ENCODE measurements at regions not wholly inside any gene's neighbourhood (a gene's known extent, or its start where the extent isn't known, plus 50 kb on each side); places are given as distances from the start of the nearest gene placed in this dataset.

DNA sequence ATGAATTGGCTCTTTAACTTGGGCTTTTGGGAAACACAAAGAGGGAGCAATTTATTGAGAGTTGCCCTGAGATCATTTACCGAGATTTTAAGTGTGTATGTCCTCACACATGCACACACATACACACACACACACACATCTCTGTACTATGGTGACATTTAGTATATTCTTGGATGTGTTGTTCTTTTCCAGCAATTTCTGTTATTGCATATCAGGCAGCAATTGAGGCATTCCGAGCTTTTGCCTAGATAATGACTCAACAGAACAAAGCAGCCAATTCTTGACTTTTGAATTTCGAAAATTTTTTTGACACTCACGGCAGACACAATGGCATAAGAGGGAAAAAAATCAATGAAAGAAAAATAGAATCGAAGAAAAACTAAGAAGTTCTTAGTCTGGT is 248.5 kb downstream of the DUSP6 start:
- DNase-seq (ENCODE audit: low spot score) = no peak

DNA sequence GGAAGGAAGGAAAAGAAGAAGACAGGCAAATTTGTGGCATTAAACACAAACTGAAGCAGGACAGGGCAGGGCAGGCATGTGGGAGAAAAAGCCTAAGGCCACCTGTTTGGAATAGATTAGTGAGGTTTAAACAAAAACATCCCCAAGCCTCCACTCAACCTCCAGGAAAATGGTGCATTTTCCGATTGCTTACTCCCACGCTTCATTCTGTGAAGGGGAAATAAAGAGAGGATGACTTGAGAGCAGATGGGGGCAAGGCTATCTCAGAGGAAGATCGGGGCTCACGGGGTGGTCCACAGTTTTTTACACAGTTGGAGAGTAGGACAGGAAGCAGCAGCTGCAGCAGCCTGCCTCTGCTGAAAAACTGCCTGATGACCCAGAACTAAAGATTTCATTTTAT is 250.9 kb downstream of the DUSP6 start:
- DNase-seq (ENCODE audit: low spot score) = no peak

DNA sequence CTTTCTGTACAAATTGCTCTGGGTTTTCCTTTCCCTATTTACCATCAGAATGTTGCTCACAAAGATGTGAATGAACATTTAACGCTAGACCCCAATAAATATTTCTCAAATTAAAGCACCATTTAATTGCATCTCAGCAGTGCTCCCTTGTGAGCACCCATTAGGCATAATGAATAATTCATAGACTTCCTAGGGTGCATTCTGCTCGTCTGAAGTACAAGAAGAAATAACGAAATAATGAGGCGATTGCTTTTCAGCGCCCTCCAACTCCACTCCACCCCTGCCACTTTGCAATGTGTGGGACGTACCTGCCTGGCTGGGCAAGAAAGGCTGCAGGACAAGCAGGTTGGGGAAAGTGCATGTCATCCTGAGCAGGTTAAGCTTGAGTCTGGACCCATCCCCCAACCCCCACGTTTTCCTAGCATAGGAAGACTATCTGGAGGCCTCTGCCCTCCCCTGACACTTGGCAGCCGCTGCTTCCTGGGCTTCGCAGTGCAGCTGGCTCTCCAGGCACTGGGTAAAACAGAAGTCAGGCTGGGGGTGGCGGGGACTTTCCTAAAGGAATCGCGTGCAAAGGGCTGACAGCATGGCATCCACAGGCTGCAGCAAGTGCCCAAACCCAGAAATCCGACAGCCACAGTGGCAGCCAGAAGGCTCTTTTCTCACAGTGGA is 253.7 kb downstream of the DUSP6 start:
- DNase-seq (ENCODE audit: low spot score) = no peak

DNA sequence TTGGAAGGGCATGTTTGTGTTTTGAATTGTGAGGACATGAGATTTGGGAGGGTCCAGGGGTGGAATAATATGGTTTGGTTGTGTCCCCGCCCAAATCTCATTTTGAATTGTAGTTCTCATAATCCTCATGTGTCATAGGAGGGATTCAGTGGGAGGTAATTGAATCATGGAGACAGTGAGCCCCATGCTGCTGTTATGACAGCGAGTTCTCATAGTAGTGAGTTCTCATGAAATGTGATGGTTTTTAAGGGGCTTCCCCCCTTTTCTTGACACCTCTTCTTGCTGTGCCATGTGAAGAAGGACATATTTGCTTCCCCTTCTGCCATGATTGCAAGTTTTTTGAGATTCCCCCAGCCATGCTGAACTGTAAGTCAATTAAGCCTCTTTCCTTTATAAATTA is 260.0 kb downstream of the DUSP6 start:
- DNase-seq (ENCODE audit: low spot score) = no peak

DNA sequence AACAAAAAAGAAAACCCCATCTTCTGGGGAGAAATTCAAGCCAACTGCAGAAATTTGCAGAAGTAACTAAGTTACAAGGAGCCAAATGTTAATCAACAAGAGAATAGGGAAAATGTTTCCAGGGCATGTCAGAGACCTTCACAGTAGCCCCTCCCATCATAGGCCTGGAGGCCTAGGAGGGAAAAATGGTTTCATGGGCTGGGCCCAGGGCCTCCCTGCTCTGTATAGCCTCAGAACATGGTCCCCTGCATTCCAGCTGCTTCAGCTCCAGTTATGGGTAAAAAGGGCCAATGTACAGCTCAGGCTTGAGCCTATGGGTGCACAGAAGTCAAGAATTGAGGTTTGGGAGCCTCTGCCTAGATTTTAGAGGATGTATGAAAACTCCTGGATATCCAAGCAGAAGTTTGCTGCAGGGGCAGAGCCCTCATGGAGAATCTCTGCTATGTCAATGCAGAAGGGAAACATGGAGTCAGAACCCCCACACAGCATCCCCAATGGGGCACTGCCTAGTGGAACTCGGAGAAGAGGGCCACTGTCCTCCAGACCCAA is 260.9 kb downstream of the DUSP6 start:
- no peak for DNase-seq (ENCODE audit: low spot score)

DNA sequence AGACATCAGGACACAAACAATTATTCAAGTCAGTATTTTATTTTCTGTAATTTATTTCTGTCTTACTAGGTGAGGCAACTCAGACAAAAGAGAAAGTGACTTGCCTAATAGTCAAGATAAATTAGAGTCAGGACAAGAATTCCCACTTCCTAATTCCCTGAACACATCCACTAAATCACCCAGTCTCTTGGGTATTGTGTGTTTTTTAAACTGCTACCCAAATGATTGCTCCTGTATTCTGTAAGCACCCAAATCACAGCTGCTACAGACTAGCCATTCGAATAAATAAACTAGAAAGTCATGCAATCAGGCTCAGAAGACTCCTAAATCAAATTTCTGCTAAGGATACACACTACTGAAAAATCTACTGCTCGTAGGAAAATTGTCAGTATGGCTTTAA is 263.0 kb downstream of the DUSP6 start:
- no peak for DNase-seq (ENCODE audit: low spot score)

DNA sequence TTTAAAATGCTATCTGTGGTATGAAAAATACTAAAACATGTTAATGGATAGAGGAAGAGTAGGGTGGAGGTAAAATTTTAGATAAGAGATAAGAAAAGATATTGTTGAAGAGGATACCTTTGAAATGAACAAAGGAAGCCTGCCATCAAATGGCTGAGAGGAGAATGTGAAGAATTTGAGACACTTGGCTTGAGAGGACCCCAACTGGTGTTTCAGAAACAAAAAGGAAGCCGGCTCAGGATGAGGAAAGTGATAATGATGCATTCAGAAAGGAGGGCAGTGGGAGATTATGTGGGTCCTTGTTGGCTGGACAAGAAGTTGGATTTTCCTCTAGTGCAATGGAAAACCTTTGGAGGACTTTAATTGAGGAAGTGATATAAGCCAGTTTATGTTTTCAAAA is 264.4 kb downstream of the DUSP6 start:
- no peak for DNase-seq (ENCODE audit: low spot score)

DNA sequence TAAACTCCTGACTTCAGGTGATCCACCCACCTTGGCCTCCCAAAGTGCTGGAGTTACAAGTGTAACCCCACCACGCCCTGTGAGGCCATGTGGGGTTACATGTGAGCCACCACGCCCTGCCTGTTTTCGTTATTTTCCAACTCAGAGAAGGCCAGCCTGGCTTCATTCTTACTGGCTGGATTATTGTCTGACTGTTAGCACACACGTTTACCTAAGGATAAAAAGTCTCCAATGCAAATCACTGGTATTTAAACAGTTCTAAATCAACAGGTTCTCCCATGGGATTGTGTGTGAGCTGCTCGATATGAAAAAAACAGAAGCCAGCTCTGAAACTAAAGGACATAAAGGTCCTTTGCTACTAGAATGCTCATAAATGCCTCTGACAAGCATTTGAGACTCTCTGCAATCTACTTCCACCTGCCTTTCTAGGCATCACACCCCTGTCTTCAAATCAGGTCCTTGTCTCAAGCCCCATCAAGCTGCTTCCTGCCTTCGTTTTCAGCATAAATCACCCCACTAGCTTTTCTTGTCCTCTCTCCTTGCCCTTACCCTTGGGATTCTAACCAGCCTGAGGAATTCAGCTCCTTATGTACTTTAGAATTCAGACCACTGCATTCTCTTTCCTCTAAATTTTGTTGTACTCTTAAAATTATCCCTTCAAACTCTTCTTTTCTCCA is 265.0 kb downstream of the DUSP6 start:
- no peak for DNase-seq (ENCODE audit: low spot score)

DNA sequence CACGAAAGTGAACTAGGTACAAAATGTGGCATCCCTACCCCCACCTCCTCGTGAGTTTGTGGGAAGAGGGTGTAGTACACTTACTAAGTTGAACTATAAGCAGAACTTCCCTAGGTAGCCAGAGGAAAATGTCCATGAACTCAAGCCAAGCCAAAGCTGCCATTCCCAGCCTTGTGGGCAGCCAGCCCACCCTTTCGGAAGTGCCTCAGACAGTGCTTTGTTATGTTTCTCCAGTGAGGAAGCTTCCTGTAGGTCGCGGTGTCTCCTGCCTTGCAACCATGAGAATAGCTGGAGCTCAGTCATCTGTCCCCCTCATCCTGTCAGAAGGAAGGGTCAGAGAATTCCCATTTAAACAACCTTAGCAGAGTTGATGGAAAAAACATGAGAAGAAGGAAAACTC is 266.9 kb downstream of the DUSP6 start:
- DNase-seq (ENCODE audit: low spot score) = no peak

DNA sequence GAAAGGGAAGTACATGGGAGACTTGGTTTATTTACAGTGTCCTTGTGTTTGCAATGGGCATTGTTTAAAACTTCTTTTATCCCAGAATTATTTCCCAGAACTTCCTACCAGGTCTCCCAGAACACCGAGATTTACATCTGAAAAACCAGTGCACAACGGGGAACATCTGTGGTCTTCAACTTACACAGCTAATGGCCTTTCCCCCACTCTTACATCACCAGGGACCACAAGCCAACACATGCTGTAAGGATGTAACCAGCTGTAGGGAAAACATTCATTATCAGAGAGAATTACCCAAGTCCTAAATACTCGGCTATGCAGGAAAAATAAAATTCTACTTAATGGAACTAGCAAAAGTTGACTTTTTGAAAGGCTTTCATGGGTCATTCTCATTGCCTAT is 267.6 kb downstream of the DUSP6 start:
- no peak for DNase-seq (ENCODE audit: low spot score)

DNA sequence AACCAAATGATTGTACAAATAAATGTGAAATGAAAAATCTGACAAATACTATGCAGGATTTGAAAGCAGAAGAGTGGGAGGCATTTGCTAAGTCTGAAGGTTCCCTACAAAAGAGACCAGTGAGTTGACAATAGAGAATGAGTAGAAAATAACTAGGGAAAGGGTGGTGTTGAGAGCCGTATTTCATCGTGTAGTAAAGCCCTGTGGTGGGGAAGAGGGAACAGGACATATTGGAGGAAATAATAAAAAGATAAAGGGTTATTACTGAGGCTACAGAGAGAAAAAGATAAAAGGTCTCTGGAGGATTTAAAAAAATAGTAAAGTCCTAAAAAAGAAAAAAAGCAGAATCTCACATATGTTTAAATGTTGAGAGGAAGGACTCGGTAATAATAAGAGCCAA is 268.8 kb downstream of the DUSP6 start:
- no peak for DNase-seq (ENCODE audit: low spot score)

DNA sequence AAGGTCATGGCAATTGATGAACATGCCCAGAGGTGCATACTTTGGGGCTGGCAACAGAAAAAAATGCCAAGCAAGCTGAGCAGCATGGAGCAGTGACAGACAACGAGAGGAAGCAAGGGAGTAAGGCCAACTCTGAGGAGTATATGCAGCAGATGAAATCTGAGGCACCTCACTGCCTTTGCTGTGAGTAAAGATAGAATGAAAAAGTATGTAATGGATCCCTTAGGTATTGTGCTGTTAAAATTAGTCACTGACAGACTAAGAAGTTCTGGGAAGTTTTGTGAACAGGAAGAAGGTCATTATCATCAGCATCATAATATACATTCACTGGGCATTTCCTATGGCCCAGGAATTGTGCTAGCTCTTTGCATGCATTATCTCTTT is 269.9 kb downstream of the DUSP6 start:
- no peak for DNase-seq (ENCODE audit: low spot score)

DNA sequence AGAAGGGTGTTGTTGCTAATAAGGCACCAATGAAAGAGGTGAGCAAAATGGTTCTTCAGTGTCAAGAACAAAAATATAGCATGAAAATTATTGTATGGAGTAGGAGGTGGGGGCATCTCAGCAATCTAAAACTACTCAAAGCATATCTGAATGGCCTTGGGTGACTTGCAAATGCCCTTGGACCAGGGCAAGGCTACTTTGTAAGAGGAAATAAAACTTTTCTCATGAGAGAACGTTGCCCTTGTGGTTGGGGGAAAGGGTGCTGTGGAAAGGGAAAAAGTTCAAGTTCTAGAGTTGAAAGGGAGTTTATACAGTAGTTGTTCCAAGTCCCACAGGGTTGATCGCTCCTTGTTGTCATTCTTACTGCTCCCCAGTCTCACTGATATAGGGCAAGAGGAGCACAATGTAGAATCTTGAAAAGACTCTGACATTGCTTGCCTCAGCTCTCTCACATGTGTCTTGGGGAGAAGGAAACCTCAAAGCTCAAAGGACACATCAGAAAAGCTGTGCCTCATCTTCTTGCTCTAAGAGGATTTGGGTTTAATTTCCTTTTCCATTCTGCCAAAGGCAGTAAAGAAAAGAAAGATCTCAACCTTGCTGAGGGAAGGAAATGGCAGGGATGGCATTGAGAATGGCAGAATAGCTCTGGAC is 270.5 kb downstream of the DUSP6 start:
- DNase-seq (ENCODE audit: low spot score) = no peak

DNA sequence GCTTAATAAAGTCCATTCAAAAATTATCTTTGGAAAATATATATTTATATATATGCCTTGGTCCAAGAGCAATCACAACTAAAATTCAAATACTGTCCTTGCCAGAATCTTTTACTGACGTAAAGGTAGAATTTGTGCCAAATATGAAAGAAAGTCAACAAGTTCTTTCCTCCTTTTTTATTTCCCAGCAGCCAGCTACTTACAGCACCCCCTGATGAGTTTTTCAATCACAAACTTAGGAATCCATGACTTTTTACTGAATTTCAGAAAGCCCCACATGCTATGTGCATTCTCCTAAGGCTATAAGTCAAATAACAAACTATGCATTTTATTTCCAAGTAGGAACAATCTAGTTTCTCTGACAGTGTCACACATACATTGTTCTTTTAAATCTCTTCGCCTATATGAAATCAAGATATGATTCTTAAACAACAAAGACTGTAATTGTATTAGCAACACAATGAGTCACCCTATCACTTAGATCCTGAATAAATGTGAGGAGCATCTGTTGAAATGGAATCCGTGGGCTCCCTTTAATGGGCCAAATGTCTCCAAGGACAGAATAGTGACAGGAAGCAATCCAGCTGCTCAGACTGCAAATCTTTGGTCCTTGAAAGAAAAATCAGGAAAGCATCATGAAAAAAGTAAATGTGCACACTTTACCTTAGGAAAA is 271.4 kb downstream of the DUSP6 start:
- DNase-seq (ENCODE audit: low spot score) = no peak

DNA sequence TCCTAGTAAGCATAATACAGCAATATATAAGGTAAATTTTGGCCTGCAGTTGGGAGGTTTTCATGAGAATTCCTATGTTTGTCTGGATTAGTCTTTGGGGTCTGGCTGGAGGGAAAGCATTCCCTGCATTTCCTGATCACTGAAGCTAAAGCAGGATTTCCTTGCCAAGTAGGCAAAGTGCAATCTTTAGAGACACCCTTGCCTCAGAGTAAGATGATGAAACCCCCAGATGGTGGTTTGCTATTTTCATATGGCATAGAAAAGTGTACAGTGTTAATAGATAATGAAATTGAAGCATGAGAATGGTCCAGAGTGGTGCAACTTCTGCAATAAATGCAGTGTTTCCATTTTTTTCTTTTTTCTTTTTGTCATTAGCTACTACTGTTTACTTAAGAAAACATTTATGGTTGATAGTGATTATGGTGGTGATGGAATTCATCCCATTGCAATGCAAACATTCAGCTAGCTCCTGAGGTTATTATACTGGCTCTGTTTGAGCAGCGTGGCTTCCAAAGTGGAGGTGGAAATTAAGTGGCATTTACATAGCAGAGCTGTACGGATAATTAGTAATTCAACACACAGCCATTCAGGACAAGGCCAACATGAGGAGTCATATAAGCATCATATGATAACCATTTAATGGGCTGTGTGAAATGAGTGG is 276.3 kb downstream of the DUSP6 start:
- no peak for DNase-seq (ENCODE audit: low spot score)

DNA sequence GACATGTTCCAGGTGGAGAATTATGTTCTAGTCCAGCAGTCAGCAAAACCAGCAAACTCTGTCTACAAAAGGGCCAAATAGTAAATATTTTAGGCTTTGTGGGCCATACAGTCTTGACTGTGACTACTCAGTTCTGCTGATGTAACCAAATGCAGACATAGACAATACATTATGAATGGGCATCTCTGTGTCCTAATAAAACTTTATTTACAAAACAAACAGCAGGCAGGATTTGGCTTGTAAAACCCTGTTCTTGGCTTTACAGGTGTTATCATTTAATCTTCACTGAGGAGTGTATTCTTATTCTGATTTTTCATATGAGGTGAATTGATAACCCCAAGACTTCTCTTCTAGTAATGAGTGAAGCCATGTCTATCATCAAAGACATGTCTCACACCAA is 278.6 kb downstream of the DUSP6 start:
- no peak for DNase-seq (ENCODE audit: low spot score)

DNA sequence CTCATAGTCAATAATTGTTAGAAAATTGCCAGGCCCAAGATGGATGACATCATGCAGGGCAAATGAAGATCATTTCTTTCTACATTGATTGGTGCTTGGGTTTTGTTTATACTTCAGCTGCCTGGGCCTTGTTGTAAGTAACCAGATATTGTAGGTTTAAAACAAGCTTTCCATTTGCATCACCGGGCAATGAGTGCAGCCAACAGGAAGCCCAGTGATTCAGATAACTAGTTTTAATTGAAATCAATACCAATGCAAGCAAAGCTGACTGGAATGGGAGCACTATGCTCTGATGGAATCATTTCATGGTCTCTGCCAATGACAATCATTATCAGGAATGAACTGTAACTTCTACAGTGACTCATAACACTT is 279.3 kb downstream of the DUSP6 start:
- DNase-seq (ENCODE audit: low spot score) = peak; percentile 28

DNA sequence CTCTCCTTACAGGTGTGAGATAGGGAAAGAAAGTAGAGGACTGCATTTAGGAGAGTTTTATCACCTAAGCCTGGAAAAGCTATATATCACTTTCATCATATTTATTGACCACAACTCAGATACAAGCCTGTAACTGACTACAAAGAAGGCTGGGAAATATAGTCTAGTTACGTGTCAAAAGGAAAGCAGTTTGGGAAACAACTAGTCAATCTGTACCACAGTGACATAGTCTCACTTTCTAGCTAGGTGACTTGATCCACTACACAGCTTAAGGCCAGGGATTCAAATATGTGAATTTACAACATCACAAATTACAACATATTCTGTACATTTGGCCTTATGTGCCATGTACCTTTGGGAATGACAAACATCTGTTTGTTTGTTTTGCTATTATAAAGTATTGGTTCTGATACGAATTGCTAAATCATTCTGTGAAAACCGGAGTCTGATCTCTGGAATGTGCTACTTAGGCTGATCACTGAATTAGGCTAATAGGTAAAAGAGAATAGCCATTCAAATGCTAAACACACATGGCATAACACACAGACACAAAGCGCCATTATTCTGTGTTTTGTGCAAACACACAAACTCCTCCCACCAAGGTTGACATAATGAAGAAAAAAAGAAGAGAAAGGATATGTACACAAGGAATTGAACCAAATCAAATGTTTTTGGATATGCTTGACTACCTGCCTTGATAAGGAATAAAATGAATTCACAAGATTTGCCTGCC is 279.8 kb downstream of the DUSP6 start:
- DNase-seq (ENCODE audit: low spot score) = no peak

DNA sequence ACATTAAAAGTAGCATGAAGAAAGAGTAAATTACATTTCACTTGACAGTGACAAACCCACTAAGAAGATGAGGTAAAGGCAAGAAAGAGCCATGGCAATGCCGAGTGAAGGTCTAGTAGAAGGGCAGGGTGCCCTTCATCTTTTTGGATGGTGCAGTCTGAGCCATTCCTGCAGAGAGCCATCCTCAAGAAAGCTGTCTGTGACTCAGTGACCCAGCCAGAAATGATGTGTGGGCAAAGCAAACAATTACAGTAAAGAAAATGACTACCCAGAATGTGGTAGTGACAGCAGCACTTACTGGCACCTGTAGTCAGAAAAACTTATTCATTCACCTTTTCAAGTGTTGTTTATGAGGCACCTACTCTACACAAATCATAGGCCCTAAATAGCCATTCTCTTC is 281.7 kb downstream of the DUSP6 start:
- no peak for DNase-seq (ENCODE audit: low spot score)

DNA sequence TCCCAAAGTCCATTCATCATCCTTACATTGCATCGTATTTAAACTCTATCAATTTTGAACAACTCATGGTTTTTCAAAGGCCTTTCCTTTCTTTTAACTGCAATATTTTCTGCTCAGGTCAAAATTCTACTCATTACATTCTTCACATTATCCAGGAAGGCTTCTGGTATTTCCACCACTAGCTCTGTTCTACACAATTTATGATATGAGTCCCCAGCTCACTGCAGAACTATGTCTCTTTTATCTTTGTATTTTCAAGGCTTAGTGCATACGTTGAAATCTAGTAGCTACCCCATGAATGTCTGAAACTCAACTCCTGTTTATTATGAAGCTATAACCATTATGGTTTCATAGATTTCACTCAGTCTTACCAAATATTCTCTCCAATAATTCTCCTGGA is 282.9 kb downstream of the DUSP6 start:
- DNase-seq (ENCODE audit: low spot score) = no peak

DNA sequence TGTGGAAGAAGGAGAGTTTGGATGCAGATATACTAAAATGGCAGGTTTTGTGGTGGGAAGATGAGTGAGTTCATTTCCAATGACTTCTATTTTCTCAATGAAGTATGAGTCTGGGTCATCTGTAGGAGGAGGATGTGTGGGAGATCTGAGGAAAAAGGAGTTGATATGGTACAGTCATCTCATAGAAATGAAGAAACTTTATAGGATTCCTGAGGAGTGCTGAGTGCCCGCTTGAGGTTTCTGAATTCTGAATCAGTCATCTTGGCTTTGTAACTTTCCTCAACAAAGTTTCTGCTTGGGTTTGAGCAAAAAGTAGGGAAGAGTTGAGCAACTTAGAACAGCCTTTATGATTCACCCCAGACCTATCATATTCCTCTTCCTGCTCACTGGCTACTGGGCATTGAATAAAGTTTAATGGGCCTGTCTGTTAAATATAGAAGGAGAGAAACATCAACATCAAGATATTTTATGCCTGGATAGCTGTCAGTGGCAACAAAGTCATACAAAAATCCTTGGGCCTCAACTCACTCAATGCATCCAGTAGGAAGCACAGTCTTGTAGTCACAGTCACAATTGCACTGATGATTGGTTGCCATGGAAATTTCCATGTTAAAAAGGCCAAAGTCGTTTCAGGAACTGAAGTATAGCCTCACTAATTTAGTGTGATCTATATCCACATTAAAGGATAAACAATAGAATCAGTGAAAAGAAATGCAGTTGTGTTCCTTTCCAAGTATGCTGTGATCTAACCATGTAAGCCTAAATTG is 284.7 kb downstream of the DUSP6 start:
- DNase-seq (ENCODE audit: low spot score) = no peak
